Calu3 (cell line): ENCODE measurements at regions not wholly inside any gene's neighbourhood (a gene's known extent, or its start where the extent isn't known, plus 50 kb on each side); places are given as distances from the start of the nearest gene placed in this dataset.

Experiments
- BruUV-seq: library from RNA; stranded (reverse); fragments of 400-500 nt; replicated peaks from 2 replicates; lab custom pipeline; 2021; lab: Mats Ljungman, UMichigan
- CTCF ChIA-PET: fragments of 300-600 bp; sonication (Branson Sonifier 250); formaldehyde crosslinking; loops from one replicate; lab custom pipeline; 2022; ENCODE audit warnings: antibody characterized with exemption; lab: Charles Lee
- DNase-seq: peaks from one replicate; pipeline ENCODE4 v3.0.0; 2022
- H3K27ac Mint-ChIP-seq: one replicate; pipeline ENCODE4 v1.8.0; 2022; ENCODE audit warnings: mixed read lengths; ENCODE audit not compliant: unreplicated experiment
- H3K27me3 Mint-ChIP-seq: one replicate; pipeline ENCODE4 v1.8.0; 2022; ENCODE audit warnings: mixed read lengths; ENCODE audit not compliant: unreplicated experiment
- H3K36me3 Mint-ChIP-seq: one replicate; pipeline ENCODE4 v1.8.0; 2022; ENCODE audit warnings: mild to moderate bottlenecking, moderate library complexity, mixed read lengths; ENCODE audit not compliant: insufficient read depth, unreplicated experiment
- H3K4me1 Mint-ChIP-seq: one replicate; pipeline ENCODE4 v1.8.0; 2022; ENCODE audit warnings: mild to moderate bottlenecking, low read depth, mixed read lengths; ENCODE audit not compliant: unreplicated experiment
- H3K4me3 Mint-ChIP-seq: one replicate; pipeline ENCODE4 v1.8.0; 2022; ENCODE audit warnings: mild to moderate bottlenecking, low read depth, moderate library complexity, mixed read lengths; ENCODE audit not compliant: unreplicated experiment
- H3K9me3 Mint-ChIP-seq: one replicate; pipeline ENCODE4 v1.8.0; 2022; ENCODE audit warnings: low read depth, mixed read lengths; ENCODE audit not compliant: unreplicated experiment
- CTCF ChIP-seq: fragments of 200-600 bp; IDR thresholded peaks from one replicate; pipeline ENCODE4 v1.8.0; 2022; ENCODE audit warnings: antibody characterized with exemption; ENCODE audit not compliant: unreplicated experiment
- intact Hi-C: fragments of 100-400 bp; cut with micrococcal nuclease; formaldehyde crosslinking; loops from one replicate; pipeline ENCODE4 v1.10.0; 2022; ENCODE audit not compliant: unreplicated experiment

GRCh38 chr10:129392855-129393254, 74.2 kb upstream of the MGMT start:
- no peaks in the 10 kb centered on the region for H3K27me3 Mint-ChIP-seq
- TF ChIP-seq CTCF: no peak

GRCh38 chr10:129393812-129394211, 73.2 kb upstream of the MGMT start:
- Mint-ChIP-seq H3K36me3 (no peaks in the 10 kb centered on the region), H3K4me3 (no peak overlapping the region), H3K4me1 (no peaks in the 10 kb centered on the region), H3K27ac (no peak overlapping the region), H3K9me3 (no peaks in the 10 kb centered on the region), H3K27me3 (no peaks in the 10 kb centered on the region)
- no peak for DNase-seq
- intact Hi-C loops: no loop called here
- CTCF ChIA-PET: no interaction called here
- no peak for TF ChIP-seq CTCF
- BruUV-seq: no TSS peak

More at GRCh38 chr10:129392855-129393254, 74.2 kb upstream of the MGMT start:
- Mint-ChIP-seq H3K36me3 (no peaks in the 10 kb centered on the region), H3K4me1 (no peaks in the 10 kb centered on the region), H3K9me3 (no peaks in the 10 kb centered on the region), H3K27ac (no peak overlapping the region), H3K4me3 (no peak overlapping the region)
- intact Hi-C loops: no loop called here
- DNase-seq: no peak
- no TSS peak for BruUV-seq
- CTCF ChIA-PET: no interaction called here

- intact Hi-C loops: no loop called here
- Mint-ChIP-seq H3K27ac (no peak overlapping the region), H3K36me3 (no peaks in the 10 kb centered on the region), H3K4me3 (no peak overlapping the region), H3K4me1 (no peaks in the 10 kb centered on the region), H3K9me3 (no peaks in the 10 kb centered on the region), H3K27me3 (no peaks in the 10 kb centered on the region)
- CTCF ChIA-PET: no interaction called here
- TF ChIP-seq CTCF: no peak
- DNase-seq: no peak
- BruUV-seq: no TSS peak
Observed at GRCh38 chr10:129394518-129395328, 72.3 kb upstream of the MGMT start.

GRCh38 chr10:129396021-129396722, 70.9 kb upstream of the MGMT start:
- Mint-ChIP-seq H3K27me3 (no peaks in the 10 kb centered on the region), H3K4me1 (no peaks in the 10 kb centered on the region), H3K36me3 (no peaks in the 10 kb centered on the region), H3K4me3 (no peak overlapping the region), H3K9me3 (peaks cover 4% of the 10 kb centered on the region), H3K27ac (no peak overlapping the region)
- intact Hi-C loops: no loop called here
- no peak for TF ChIP-seq CTCF
- CTCF ChIA-PET: no interaction called here
- BruUV-seq: no TSS peak
- DNase-seq: no peak
